ENCODE measurements at regions not wholly inside any gene's neighbourhood (a gene's known extent, or its start where the extent isn't known, plus 50 kb on each side); places are given as distances from the start of the nearest gene placed in this dataset.

DNA sequence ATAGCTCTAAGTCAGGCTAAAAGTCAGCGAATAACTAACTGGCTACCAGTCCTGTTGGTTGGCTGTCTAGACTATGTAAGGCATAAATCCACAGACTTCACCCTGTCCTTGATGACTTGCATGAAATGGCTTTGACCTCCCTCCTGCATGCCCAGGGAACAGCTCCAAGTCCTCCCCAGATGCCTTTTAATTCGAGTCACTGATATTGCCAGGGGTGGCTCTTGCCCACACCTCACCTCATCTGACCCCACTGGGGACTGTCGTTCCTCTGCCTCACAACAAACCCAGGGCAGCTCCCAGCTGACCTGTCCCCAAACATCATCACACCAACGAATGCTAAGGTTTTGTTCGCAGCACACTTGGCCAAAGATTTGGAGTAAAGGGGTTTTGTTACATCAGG, 396.0 kb upstream of the ID2 start:
- Histone ChIP-seq H3K9ac (ENCODE audit: low read depth, low read length, poor library complexity, severe bottlenecking) (no peak overlapping the region), H3K9me3 (ENCODE audit: insufficient read depth, low read depth, low read length) (no peaks in the 10 kb centered on the region), H3K4me2 (ENCODE audit: low read depth, low read length, poor library complexity, severe bottlenecking) (no peak overlapping the region), H3K4me1 (ENCODE audit: insufficient read depth, low read length, poor library complexity, severe bottlenecking) (peaks cover 58% of the 10 kb centered on the region), H3F3A (ENCODE audit: low read depth) (peaks cover 4% of the 10 kb centered on the region; the same call in 1 of the 2 replicates), H3K79me2 (ENCODE audit: insufficient read depth, low read length) (no peaks in the 10 kb centered on the region), H3K27me3 (ENCODE audit: insufficient read depth, low read length, poor library complexity, severe bottlenecking) (no peaks in the 10 kb centered on the region), H3K9me2 (replicated peaks; ENCODE audit: low read depth, low read length) (no peaks in the 10 kb centered on the region), H2AFZ (ENCODE audit: low read length) (no peak overlapping the region; the same call in 1 of the 2 replicates), H3K36me3 (ENCODE audit: insufficient read depth, low read length) (no peaks in the 10 kb centered on the region), H3K4me3 (ENCODE audit: low read length, poor library complexity, severe bottlenecking) (no peak overlapping the region), H4K20me1 (ENCODE audit: insufficient read depth, low read length, poor library complexity, severe bottlenecking) (no peaks in the 10 kb centered on the region)
- TF ChIP-seq, protein P1, sequence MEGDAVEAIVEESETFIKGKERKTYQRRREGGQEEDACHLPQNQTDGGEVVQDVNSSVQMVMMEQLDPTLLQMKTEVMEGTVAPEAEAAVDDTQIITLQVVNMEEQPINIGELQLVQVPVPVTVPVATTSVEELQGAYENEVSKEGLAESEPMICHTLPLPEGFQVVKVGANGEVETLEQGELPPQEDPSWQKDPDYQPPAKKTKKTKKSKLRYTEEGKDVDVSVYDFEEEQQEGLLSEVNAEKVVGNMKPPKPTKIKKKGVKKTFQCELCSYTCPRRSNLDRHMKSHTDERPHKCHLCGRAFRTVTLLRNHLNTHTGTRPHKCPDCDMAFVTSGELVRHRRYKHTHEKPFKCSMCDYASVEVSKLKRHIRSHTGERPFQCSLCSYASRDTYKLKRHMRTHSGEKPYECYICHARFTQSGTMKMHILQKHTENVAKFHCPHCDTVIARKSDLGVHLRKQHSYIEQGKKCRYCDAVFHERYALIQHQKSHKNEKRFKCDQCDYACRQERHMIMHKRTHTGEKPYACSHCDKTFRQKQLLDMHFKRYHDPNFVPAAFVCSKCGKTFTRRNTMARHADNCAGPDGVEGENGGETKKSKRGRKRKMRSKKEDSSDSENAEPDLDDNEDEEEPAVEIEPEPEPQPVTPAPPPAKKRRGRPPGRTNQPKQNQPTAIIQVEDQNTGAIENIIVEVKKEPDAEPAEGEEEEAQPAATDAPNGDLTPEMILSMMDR (conservative IDR thresholded peaks at IDR 0.05; ENCODE audit: low read length): no peak
- no peak for TF ChIP-seq EZH2phosphoT487 (IDR thresholded peaks at IDR 0.05; ENCODE audit: borderline replicate concordance)

DNA sequence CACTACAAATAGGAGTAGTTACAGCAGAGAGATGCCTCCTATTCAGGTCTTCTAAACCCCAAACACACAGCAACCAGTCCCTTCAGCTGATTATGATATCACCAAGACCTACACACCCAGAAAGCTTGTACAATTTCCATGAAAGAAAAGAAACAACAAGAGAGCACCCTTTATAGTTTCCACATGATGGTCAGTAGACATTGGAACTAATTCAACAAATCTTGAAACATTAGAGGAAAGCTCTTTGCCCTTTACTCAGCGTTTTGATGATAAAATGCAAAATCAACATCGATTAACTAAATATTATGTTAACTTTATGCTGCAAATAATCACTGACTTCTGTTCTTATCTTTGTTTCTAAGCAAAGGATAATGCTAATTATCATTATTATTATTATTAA, 393.6 kb upstream of the ID2 start:
- no peaks in the 10 kb centered on the region for H4K20me1 ChIP-seq (ENCODE audit: insufficient read depth, low read length, poor library complexity, severe bottlenecking)
- H3K9me2 ChIP-seq (replicated peaks; ENCODE audit: low read depth, low read length): no peaks in the 10 kb centered on the region
- H3F3A ChIP-seq (ENCODE audit: low read depth): no peaks in the 10 kb centered on the region
- H3K27me3 ChIP-seq (ENCODE audit: insufficient read depth, low read length, poor library complexity, severe bottlenecking): no peaks in the 10 kb centered on the region
- H2AFZ ChIP-seq (ENCODE audit: low read length): no peak overlapping the region
- H3K36me3 ChIP-seq (ENCODE audit: insufficient read depth, low read length): no peaks in the 10 kb centered on the region
- H3K79me2 ChIP-seq (ENCODE audit: insufficient read depth, low read length): no peaks in the 10 kb centered on the region
- peaks cover 35% of the 10 kb centered on the region for H3K4me1 ChIP-seq (ENCODE audit: insufficient read depth, low read length, poor library complexity, severe bottlenecking)
- no peaks in the 10 kb centered on the region for H3K9me3 ChIP-seq (ENCODE audit: insufficient read depth, low read depth, low read length)
- H3K4me2 ChIP-seq (ENCODE audit: low read depth, low read length, poor library complexity, severe bottlenecking): no peak overlapping the region
- H3K4me3 ChIP-seq (ENCODE audit: low read length, poor library complexity, severe bottlenecking): no peak overlapping the region
- TF ChIP-seq EZH2phosphoT487 (IDR thresholded peaks at IDR 0.05; ENCODE audit: borderline replicate concordance): no peak
- TF ChIP-seq, protein P1 (conservative IDR thresholded peaks at IDR 0.05; ENCODE audit: low read length): no peak
- no peak overlapping the region for H3K9ac ChIP-seq (ENCODE audit: low read depth, low read length, poor library complexity, severe bottlenecking)

DNA sequence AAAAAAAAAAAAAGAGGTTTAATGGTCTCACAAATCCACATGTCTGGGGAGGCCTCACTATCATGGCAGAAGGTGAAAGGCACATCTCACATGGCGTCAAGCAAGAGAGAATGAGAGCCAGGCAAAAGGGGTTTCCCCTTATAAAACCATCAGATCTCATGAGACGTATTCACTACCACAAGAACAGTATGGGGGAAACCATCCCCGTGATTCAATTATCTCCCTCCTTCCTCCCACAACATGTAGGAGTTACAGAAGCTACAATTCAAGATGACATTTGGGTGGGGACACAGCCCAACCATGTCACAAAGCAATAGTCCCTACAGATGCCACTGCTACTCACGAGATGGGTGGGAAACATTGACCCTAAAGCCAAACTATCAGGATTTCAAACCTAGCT, 392.7 kb upstream of the ID2 start:
- no peak overlapping the region for H3K4me2 ChIP-seq (ENCODE audit: low read depth, low read length, poor library complexity, severe bottlenecking)
- H3K4me1 ChIP-seq (ENCODE audit: insufficient read depth, low read length, poor library complexity, severe bottlenecking): peaks cover 26% of the 10 kb centered on the region
- no peaks in the 10 kb centered on the region for H3K79me2 ChIP-seq (ENCODE audit: insufficient read depth, low read length)
- no peaks in the 10 kb centered on the region for H3K9me3 ChIP-seq (ENCODE audit: insufficient read depth, low read depth, low read length)
- no peaks in the 10 kb centered on the region for H3F3A ChIP-seq (ENCODE audit: low read depth)
- no peak overlapping the region for H3K9ac ChIP-seq (ENCODE audit: low read depth, low read length, poor library complexity, severe bottlenecking)
- no peaks in the 10 kb centered on the region for H3K27me3 ChIP-seq (ENCODE audit: insufficient read depth, low read length, poor library complexity, severe bottlenecking)
- no peak for TF ChIP-seq EZH2phosphoT487 (IDR thresholded peaks at IDR 0.05; ENCODE audit: borderline replicate concordance)
- TF ChIP-seq, protein P1 (conservative IDR thresholded peaks at IDR 0.05; ENCODE audit: low read length): no peak
- no peak overlapping the region for H2AFZ ChIP-seq (ENCODE audit: low read length)
- no peaks in the 10 kb centered on the region for H3K36me3 ChIP-seq (ENCODE audit: insufficient read depth, low read length)
- no peaks in the 10 kb centered on the region for H4K20me1 ChIP-seq (ENCODE audit: insufficient read depth, low read length, poor library complexity, severe bottlenecking)
- H3K9me2 ChIP-seq (replicated peaks; ENCODE audit: low read depth, low read length): no peaks in the 10 kb centered on the region
- no peak overlapping the region for H3K4me3 ChIP-seq (ENCODE audit: low read length, poor library complexity, severe bottlenecking)

Measured in Loucy (cell line).